ENCODE measurements at regions not wholly inside any gene's neighbourhood (a gene's known extent, or its start where the extent isn't known, plus 50 kb on each side); places are given as distances from the start of the nearest gene placed in this dataset.

- no peak overlapping the region for H3K27ac ChIP-seq (ENCODE audit: extremely low read length, insufficient read depth, low read length)
- ATAC-seq: no peak
- no peaks in the 10 kb centered on the region for H3K36me3 ChIP-seq (replicated peaks in 1 of 2; ENCODE audit: control insufficient read depth in 1 of 2, insufficient read depth in 2 of 2, low read length in 2 of 2)
- no peak for FAIRE-seq
- no peak overlapping the region for H3K9ac ChIP-seq (ENCODE audit: insufficient read depth, low read depth, low read length)
- H3K9me3 ChIP-seq (ENCODE audit: low read length): no peaks in the 10 kb centered on the region
- POLR2A ChIA-PET: no interaction called here
- no peaks in the 10 kb centered on the region for H4K20me1 ChIP-seq (ENCODE audit: insufficient read depth, low read length)
- no peaks in the 10 kb centered on the region for H3K4me1 ChIP-seq (ENCODE audit: insufficient read depth, low read length)
- no TSS peak for BruUV-seq (replicated peaks)
- no peaks in the 10 kb centered on the region for H3K27me3 ChIP-seq (ENCODE audit: control insufficient read depth in 1 of 2, insufficient read depth in 2 of 2, low read length in 2 of 2)
- CTCF ChIA-PET (ENCODE audit: low intra/inter-chr PET ratio, low total read pairs): no interaction called here
- no peak overlapping the region for H3K4me2 ChIP-seq (ENCODE audit: low read depth, low read length)
- no peak for DNase-seq (ENCODE audit: low spot score)
- no peaks in the 10 kb centered on the region for H3K79me2 ChIP-seq (ENCODE audit: insufficient read depth, low read length)
- in situ Hi-C loops (cut with HindIII; ENCODE audit: extremely low pct_ligation_motif_present, low pct_unique_long_range_greater_than_20kb): no loop called here
- H3K4me3 ChIP-seq (replicated peaks in 1 of 3; ENCODE audit: insufficient read depth in 1 of 3, low read depth in 2 of 3, low read length in 3 of 3): no peak overlapping the region
- no peak overlapping the region for H2AFZ ChIP-seq (ENCODE audit: low read length)
- intact Hi-C loops (cut with micrococcal nuclease; ENCODE audit: unreplicated experiment): no loop called here
- no peak for TF ChIP-seq PCBP2 (optimal IDR thresholded peaks at IDR 0.05; ENCODE audit: low read depth, low read length, poor library complexity, severe bottlenecking)
- TF ChIP-seq ZNF136 (CRISPR knock-in tag; IDR thresholded peaks at IDR 0.05; ENCODE audit: low read depth): no peak
Measured at GRCh38 chr2:57834666-57835065, 211.9 kb upstream of the VRK2 start.

- no peak overlapping the region for H3K27ac ChIP-seq (ENCODE audit: extremely low read length, insufficient read depth, low read length)
- no peaks in the 10 kb centered on the region for H3K9me3 ChIP-seq (ENCODE audit: low read length)
- 52% methylated on average over 1 of the region's 1 CpG for WGBS (ENCODE audit: low lambda C conversion rate)
- H3K4me2 ChIP-seq (ENCODE audit: low read depth, low read length): no peak overlapping the region
- ChIA-PET POLR2A (no interaction called here), CTCF (ENCODE audit: low intra/inter-chr PET ratio, low total read pairs) (no interaction called here)
- H2AFZ ChIP-seq (ENCODE audit: low read length): no peak overlapping the region
- H3K36me3 ChIP-seq (replicated peaks in 1 of 2; ENCODE audit: control insufficient read depth in 1 of 2, insufficient read depth in 2 of 2, low read length in 2 of 2): no peaks in the 10 kb centered on the region
- BruUV-seq (replicated peaks): no TSS peak
- H3K79me2 ChIP-seq (ENCODE audit: insufficient read depth, low read length): no peaks in the 10 kb centered on the region
- H3K4me1 ChIP-seq (ENCODE audit: insufficient read depth, low read length): no peaks in the 10 kb centered on the region
- ATAC-seq (no peak), FAIRE-seq (no peak), DNase-seq (ENCODE audit: low spot score) (no peak)
- in situ Hi-C loops (cut with HindIII; ENCODE audit: extremely low pct_ligation_motif_present, low pct_unique_long_range_greater_than_20kb): no loop called here
- H3K27me3 ChIP-seq (ENCODE audit: control insufficient read depth in 1 of 2, insufficient read depth in 2 of 2, low read length in 2 of 2): no peaks in the 10 kb centered on the region
- no peak overlapping the region for H3K4me3 ChIP-seq (replicated peaks in 1 of 3; ENCODE audit: insufficient read depth in 1 of 3, low read depth in 2 of 3, low read length in 3 of 3)
- H4K20me1 ChIP-seq (ENCODE audit: insufficient read depth, low read length): no peaks in the 10 kb centered on the region
- no peak overlapping the region for H3K9ac ChIP-seq (ENCODE audit: insufficient read depth, low read depth, low read length)
- intact Hi-C loops (cut with micrococcal nuclease; ENCODE audit: unreplicated experiment): no loop called here
- no peak for TF ChIP-seq ZNF879 (CRISPR knock-in tag; IDR thresholded peaks at IDR 0.05)
- no peak for TF ChIP-seq NR2C2 (CRISPR knock-in tag; IDR thresholded peaks at IDR 0.05; ENCODE audit: borderline replicate concordance)
- TF ChIP-seq SNRNP70 (IDR thresholded peaks at IDR 0.05; ENCODE audit: low read depth, low read length): no peak
- TF ChIP-seq KMT2A (CRISPR knock-in tag; IDR thresholded peaks at IDR 0.05): no peak
- TF ChIP-seq HOXA9 (CRISPR knock-in tag; IDR thresholded peaks at IDR 0.05; ENCODE audit: borderline replicate concordance): no peak
- no peak for TF ChIP-seq SIN3B (IDR thresholded peaks at IDR 0.05; ENCODE audit: low read length)
- TF ChIP-seq, protein P1, sequence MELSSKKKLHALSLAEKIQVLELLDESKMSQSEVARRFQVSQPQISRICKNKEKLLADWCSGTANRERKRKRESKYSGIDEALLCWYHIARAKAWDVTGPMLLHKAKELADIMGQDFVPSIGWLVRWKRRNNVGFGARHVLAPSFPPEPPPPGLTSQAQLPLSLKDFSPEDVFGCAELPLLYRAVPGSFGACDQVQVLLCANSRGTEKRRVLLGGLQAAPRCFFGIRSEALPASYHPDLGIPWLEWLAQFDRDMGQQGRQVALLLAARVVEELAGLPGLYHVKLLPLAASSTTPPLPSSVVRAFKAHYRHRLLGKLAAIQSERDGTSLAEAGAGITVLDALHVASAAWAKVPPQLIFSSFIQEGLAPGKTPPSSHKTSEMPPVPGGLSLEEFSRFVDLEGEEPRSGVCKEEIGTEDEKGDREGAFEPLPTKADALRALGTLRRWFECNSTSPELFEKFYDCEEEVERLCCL (CRISPR knock-in tag; IDR thresholded peaks at IDR 0.05; ENCODE audit: borderline replicate concordance): no peak
- TF ChIP-seq CREBL2 (CRISPR knock-in tag; IDR thresholded peaks at IDR 0.05; ENCODE audit: borderline replicate concordance): no peak
- no peak for TF ChIP-seq ZNF660 (CRISPR knock-in tag; IDR thresholded peaks at IDR 0.05; ENCODE audit: borderline replicate concordance, low read depth)
- TF ChIP-seq, protein P2, sequence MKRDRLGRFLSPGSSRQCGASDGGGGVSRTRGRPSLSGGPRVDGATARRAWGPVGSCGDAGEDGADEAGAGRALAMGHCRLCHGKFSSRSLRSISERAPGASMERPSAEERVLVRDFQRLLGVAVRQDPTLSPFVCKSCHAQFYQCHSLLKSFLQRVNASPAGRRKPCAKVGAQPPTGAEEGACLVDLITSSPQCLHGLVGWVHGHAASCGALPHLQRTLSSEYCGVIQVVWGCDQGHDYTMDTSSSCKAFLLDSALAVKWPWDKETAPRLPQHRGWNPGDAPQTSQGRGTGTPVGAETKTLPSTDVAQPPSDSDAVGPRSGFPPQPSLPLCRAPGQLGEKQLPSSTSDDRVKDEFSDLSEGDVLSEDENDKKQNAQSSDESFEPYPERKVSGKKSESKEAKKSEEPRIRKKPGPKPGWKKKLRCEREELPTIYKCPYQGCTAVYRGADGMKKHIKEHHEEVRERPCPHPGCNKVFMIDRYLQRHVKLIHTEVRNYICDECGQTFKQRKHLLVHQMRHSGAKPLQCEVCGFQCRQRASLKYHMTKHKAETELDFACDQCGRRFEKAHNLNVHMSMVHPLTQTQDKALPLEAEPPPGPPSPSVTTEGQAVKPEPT (CRISPR knock-in tag; IDR thresholded peaks at IDR 0.05; ENCODE audit: low read depth): no peak
- TF ChIP-seq, protein P3, sequence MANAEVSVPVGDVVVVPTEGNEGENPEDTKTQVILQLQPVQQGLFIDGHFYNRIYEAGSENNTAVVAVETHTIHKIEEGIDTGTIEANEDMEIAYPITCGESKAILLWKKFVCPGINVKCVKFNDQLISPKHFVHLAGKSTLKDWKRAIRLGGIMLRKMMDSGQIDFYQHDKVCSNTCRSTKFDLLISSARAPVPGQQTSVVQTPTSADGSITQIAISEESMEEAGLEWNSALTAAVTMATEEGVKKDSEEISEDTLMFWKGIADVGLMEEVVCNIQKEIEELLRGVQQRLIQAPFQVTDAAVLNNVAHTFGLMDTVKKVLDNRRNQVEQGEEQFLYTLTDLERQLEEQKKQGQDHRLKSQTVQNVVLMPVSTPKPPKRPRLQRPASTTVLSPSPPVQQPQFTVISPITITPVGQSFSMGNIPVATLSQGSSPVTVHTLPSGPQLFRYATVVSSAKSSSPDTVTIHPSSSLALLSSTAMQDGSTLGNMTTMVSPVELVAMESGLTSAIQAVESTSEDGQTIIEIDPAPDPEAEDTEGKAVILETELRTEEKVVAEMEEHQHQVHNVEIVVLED (CRISPR knock-in tag; IDR thresholded peaks at IDR 0.05; ENCODE audit: borderline replicate concordance): no peak
- no peak for TF ChIP-seq KLF6 (CRISPR knock-in tag; IDR thresholded peaks at IDR 0.05)
- no peak for TF ChIP-seq ZNF652 (CRISPR knock-in tag; IDR thresholded peaks at IDR 0.05; ENCODE audit: borderline replicate concordance, low read depth)
Measured at GRCh38 chr2:57842531-57842930, 204.1 kb upstream of the VRK2 start.
